ENCODE measurements at regions not wholly inside any gene's neighbourhood (a gene's known extent, or its start where the extent isn't known, plus 50 kb on each side); places are given as distances from the start of the nearest gene placed in this dataset.

DNA sequence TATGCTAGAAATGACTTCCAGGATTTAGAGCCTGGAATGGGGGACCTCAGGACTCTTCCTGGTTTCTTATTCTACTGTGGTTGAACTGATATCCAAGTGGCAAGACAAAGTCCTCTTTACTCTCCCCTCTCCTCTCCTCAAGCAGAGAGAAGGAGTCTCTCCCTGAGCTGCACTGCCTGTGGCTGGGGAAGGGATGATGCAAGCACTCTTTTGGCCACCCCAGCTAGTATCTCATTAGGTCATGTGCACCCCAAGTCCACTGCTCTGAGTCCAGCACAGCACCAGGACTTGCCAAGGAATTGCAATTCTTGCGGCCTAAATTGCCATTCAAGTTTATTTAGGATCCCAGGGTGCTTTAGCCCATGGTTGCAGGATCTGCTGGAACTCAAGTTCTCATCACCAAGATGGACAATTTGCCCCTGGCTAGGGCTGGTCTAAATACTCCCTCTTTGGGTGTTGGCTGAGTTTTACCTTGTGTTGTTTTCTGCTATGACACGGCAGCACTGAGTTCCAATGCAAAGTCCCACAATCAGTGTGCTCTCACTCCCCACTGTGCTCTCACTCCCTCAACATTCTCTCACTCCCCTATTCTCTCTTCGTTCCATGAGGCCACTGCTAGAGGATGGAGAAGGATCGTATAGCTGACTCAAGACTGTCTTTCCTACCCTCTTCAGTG lies 172.2 kb downstream of the TM2D1 start:
- no peak overlapping the region for H3K56ac ChIP-seq (ENCODE audit: extremely low read depth, insufficient read depth, low read length)
- H3K4me1 ChIP-seq (ENCODE audit: control insufficient read depth, insufficient read depth, low read length), result no peaks in the 10 kb centered on the region
- ATAC-seq (ENCODE audit: low read depth) (no peak), DNase-seq (no peak)
- no peak overlapping the region for H2BK15ac ChIP-seq (ENCODE audit: low read depth, low read length)
- no TSS peak for BruUV-seq (replicated peaks)
- no peak overlapping the region for H3K9ac ChIP-seq (ENCODE audit: low read depth, low read length)
- no peak overlapping the region for H3K23ac ChIP-seq (ENCODE audit: low read depth, low read length)
- H3K36me3 ChIP-seq (ENCODE audit: control insufficient read depth, insufficient read depth, low read length), result no peaks in the 10 kb centered on the region
- no peak overlapping the region for H3K18ac ChIP-seq (ENCODE audit: low read depth, low read length)
- no peaks in the 10 kb centered on the region for H3K27me3 ChIP-seq (ENCODE audit: control insufficient read depth, insufficient read depth, low read length)
- H2BK20ac ChIP-seq (ENCODE audit: low read depth, low read length), result no peak overlapping the region
- no CpG with 5 or more reads among the region's 4 CpGs for WGBS, 2 experiments (ENCODE audit: extremely low coverage in 2 of 2, insufficient read length in 1 of 2)
- no peak for TF ChIP-seq CHD1 (IDR thresholded peaks at IDR 0.05; ENCODE audit: low read depth, low read length)
- TF ChIP-seq MAZ (IDR thresholded peaks at IDR 0.05; ENCODE audit: borderline replicate concordance, low read depth, low read length), result no peak
- TF ChIP-seq NFE2L2 (IDR thresholded peaks at IDR 0.05; ENCODE audit: low read depth, low read length), result no peak
- no peak for TF ChIP-seq FOS (IDR thresholded peaks at IDR 0.05; ENCODE audit: low read depth, low read length)
- TF ChIP-seq USF2 (IDR thresholded peaks at IDR 0.05; ENCODE audit: low read depth, low read length), result no peak
- no peak for TF ChIP-seq MAFK (IDR thresholded peaks at IDR 0.05; ENCODE audit: low read depth, low read length)
- TF ChIP-seq RAD21 (IDR thresholded peaks at IDR 0.05; ENCODE audit: low read length), result no peak
- TF ChIP-seq POLR2A (IDR thresholded peaks at IDR 0.05; ENCODE audit: low read depth, low read length), result no peak
- TF ChIP-seq ELK1 (IDR thresholded peaks at IDR 0.05; ENCODE audit: borderline replicate concordance, low read depth, low read length), result no peak
- TF ChIP-seq, protein P1, sequence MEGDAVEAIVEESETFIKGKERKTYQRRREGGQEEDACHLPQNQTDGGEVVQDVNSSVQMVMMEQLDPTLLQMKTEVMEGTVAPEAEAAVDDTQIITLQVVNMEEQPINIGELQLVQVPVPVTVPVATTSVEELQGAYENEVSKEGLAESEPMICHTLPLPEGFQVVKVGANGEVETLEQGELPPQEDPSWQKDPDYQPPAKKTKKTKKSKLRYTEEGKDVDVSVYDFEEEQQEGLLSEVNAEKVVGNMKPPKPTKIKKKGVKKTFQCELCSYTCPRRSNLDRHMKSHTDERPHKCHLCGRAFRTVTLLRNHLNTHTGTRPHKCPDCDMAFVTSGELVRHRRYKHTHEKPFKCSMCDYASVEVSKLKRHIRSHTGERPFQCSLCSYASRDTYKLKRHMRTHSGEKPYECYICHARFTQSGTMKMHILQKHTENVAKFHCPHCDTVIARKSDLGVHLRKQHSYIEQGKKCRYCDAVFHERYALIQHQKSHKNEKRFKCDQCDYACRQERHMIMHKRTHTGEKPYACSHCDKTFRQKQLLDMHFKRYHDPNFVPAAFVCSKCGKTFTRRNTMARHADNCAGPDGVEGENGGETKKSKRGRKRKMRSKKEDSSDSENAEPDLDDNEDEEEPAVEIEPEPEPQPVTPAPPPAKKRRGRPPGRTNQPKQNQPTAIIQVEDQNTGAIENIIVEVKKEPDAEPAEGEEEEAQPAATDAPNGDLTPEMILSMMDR (conservative IDR thresholded peaks at IDR 0.05; ENCODE audit: low read depth, low read length), result no peak
- no peak for TF ChIP-seq MXI1 (IDR thresholded peaks at IDR 0.05; ENCODE audit: borderline replicate concordance, low read depth, low read length)
- no peak for TF ChIP-seq RFX5 (IDR thresholded peaks at IDR 0.05; ENCODE audit: low read depth, low read length)
- no peak for TF ChIP-seq RCOR1 (IDR thresholded peaks at IDR 0.05; ENCODE audit: insufficient replicate concordance, low read length)
- TF ChIP-seq CEBPB (IDR thresholded peaks at IDR 0.05; ENCODE audit: low read depth, low read length), result no peak
- TF ChIP-seq SMC3 (IDR thresholded peaks at IDR 0.05; ENCODE audit: low read depth, low read length), result no peak
- TF ChIP-seq BHLHE40 (IDR thresholded peaks at IDR 0.05; ENCODE audit: low read depth, low read length), result no peak
- in situ Hi-C loops (cut with MboI; ENCODE audit: low sequenced_read_pairs), result no loop called here
- POLR2A ChIA-PET (ENCODE audit: unreplicated experiment), result no interaction called here
- H4K8ac ChIP-seq (ENCODE audit: low read depth in 2 of 2, low read length in 2 of 2), result no peak overlapping the region
- no peak overlapping the region for H4K91ac ChIP-seq (ENCODE audit: insufficient read depth, low read depth, low read length)
- no peak overlapping the region for H2AK9ac ChIP-seq (replicated peaks; ENCODE audit: low read depth, low read length, poor library complexity)
- no peak overlapping the region for H2AFZ ChIP-seq (replicated peaks; ENCODE audit: low read length, poor library complexity)
- no peak overlapping the region for H4K5ac ChIP-seq (ENCODE audit: low read depth, low read length)
- CTCF ChIA-PET, result no interaction called here
- H2AK5ac ChIP-seq (ENCODE audit: low read depth, low read length), result no peak overlapping the region
- H2BK120ac ChIP-seq (ENCODE audit: low read depth, low read length), result no peak overlapping the region
- H3K4me3 ChIP-seq (ENCODE audit: insufficient read depth, low read depth, low read length), result no peak overlapping the region
- H4K20me1 ChIP-seq (ENCODE audit: insufficient read depth, low read length), result no peaks in the 10 kb centered on the region
- H3K9me3 ChIP-seq (ENCODE audit: control insufficient read depth, insufficient read depth, low read length), result no peaks in the 10 kb centered on the region; the same call in 1 of the 2 replicates
- intact Hi-C loops (cut with micrococcal nuclease), result no loop called here
- no peak overlapping the region for H3K27ac ChIP-seq (ENCODE audit: insufficient read depth, low read length)
- no peak overlapping the region for H3K14ac ChIP-seq (replicated peaks; ENCODE audit: low read depth, low read length)
- dilution Hi-C loops (cut with HindIII; ENCODE audit: low sequenced_read_pairs, unreplicated experiment), result no loop called here
- no peak overlapping the region for H3K4ac ChIP-seq (ENCODE audit: low read depth, low read length)
- H3K9me1 ChIP-seq (ENCODE audit: insufficient read depth, low read length), result no peaks in the 10 kb centered on the region
- H3K4me2 ChIP-seq (ENCODE audit: low read depth, low read length), result no peak overlapping the region
- no peaks in the 10 kb centered on the region for H3K79me1 ChIP-seq (ENCODE audit: low read depth in 1 of 2, low read length in 2 of 2)
- no peak overlapping the region for H2BK5ac ChIP-seq (ENCODE audit: low read depth, low read length, poor library complexity, severe bottlenecking)
